OCI-LY3 (cell line): ENCODE measurements at regions not wholly inside any gene's neighbourhood (a gene's known extent, or its start where the extent isn't known, plus 50 kb on each side); places are given as distances from the start of the nearest gene placed in this dataset.

ENCODE experiments used
- EZH2phosphoT487 ChIP-seq: fragments of 200-600 bp; shearing (Covaris generic); IDR thresholded peaks from 2 replicates; pipeline ENCODE4 v1.6.1; 2018; ENCODE audit warnings: antibody characterized with exemption, mixed run types, low read depth
- TF ChIP-seq, protein P1 (sequence below): fragments of 200-600, 300-600 bp; sonication (generic); IDR thresholded peaks from 2 replicates; pipeline ENCODE4 v1.5.1; 2014; ENCODE audit warnings: antibody characterized with exemption, low read length, low read depth

DNA sequence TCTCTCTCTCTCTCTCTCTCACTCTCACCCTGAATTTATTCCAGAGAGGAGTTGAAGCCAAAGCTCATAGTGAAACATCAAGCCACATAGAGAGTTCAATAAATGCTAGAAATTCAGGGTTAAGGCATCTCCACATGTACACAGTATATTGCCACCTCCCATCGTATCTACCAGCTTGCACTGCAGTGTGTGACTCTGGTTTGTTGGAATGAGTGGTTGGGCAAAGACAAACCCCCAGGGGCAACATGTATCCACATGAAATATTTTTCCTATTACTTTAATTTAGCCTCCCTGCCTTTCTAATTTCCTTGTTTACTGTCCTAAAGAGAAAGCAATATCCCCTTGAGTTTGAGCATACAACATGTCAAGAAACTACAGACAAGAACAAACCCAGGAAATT is 247.3 kb downstream of the SPATA18 start:
- TF ChIP-seq, protein P1, sequence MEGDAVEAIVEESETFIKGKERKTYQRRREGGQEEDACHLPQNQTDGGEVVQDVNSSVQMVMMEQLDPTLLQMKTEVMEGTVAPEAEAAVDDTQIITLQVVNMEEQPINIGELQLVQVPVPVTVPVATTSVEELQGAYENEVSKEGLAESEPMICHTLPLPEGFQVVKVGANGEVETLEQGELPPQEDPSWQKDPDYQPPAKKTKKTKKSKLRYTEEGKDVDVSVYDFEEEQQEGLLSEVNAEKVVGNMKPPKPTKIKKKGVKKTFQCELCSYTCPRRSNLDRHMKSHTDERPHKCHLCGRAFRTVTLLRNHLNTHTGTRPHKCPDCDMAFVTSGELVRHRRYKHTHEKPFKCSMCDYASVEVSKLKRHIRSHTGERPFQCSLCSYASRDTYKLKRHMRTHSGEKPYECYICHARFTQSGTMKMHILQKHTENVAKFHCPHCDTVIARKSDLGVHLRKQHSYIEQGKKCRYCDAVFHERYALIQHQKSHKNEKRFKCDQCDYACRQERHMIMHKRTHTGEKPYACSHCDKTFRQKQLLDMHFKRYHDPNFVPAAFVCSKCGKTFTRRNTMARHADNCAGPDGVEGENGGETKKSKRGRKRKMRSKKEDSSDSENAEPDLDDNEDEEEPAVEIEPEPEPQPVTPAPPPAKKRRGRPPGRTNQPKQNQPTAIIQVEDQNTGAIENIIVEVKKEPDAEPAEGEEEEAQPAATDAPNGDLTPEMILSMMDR: no peak
- no peak for TF ChIP-seq EZH2phosphoT487
